ENCODE measurements at regions not wholly inside any gene's neighbourhood (a gene's known extent, or its start where the extent isn't known, plus 50 kb on each side); places are given as distances from the start of the nearest gene placed in this dataset.

GRCh38 chr3:86282106-86282787, 708.7 kb downstream of the VGLL3 start:
- DNase-seq (ENCODE audit: low spot score), result no peak

GRCh38 chr3:86269364-86270155, 721.4 kb downstream of the VGLL3 start:
- no peak for DNase-seq (ENCODE audit: low spot score)

GRCh38 chr3:86257955-86258641, 732.9 kb downstream of the VGLL3 start:
- DNase-seq (ENCODE audit: low spot score), result no peak

GRCh38 chr3:86254480-86254879, 736.5 kb downstream of the VGLL3 start:
- DNase-seq (ENCODE audit: low spot score), result no peak

- DNase-seq (ENCODE audit: low spot score), result no peak
These were observed 739.2 kb downstream of the VGLL3 start for GRCh38 chr3:86251781-86252180.

GRCh38 chr3:86249833-86250232, 741.1 kb downstream of the VGLL3 start:
- DNase-seq (ENCODE audit: low spot score), result no peak

- DNase-seq (ENCODE audit: low spot score), result no peak
These were observed 745.6 kb downstream of the VGLL3 start for GRCh38 chr3:86245360-86245759.

- DNase-seq (ENCODE audit: low spot score), result no peak
These were observed 746.0 kb downstream of the VGLL3 start for GRCh38 chr3:86244905-86245304.

- no peak for DNase-seq (ENCODE audit: low spot score)
These were observed 751.0 kb downstream of the VGLL3 start for GRCh38 chr3:86239946-86240345.

- no peak for DNase-seq (ENCODE audit: low spot score)
These were observed 756.3 kb downstream of the VGLL3 start for GRCh38 chr3:86234506-86235254.

- no peak for DNase-seq (ENCODE audit: low spot score)
These were observed 760.2 kb downstream of the VGLL3 start for GRCh38 chr3:86230762-86231161.

GRCh38 chr3:86229775-86230094, 761.2 kb downstream of the VGLL3 start:
- no peak for DNase-seq (ENCODE audit: low spot score)

- no peak for DNase-seq (ENCODE audit: low spot score)
These were observed 761.7 kb downstream of the VGLL3 start for GRCh38 chr3:86229086-86229774.

- no peak for DNase-seq (ENCODE audit: low spot score)
These were observed 762.8 kb downstream of the VGLL3 start for GRCh38 chr3:86228101-86228500.

- DNase-seq (ENCODE audit: low spot score), result no peak
These were observed 765.5 kb downstream of the VGLL3 start for GRCh38 chr3:86225461-86225860.

GRCh38 chr3:86221601-86222000, 769.3 kb downstream of the VGLL3 start:
- DNase-seq (ENCODE audit: low spot score), result no peak

GRCh38 chr3:86208772-86209171, 782.2 kb downstream of the VGLL3 start:
- no peak for DNase-seq (ENCODE audit: low spot score)

GRCh38 chr3:86182606-86183005, 808.3 kb downstream of the VGLL3 start:
- no peak for DNase-seq (ENCODE audit: low spot score)

GRCh38 chr3:86180696-86181095, 810.3 kb downstream of the VGLL3 start:
- DNase-seq (ENCODE audit: low spot score), result no peak

- DNase-seq (ENCODE audit: low spot score), result no peak
These were observed 812.9 kb downstream of the VGLL3 start for GRCh38 chr3:86178095-86178494.

- no peak for DNase-seq (ENCODE audit: low spot score)
These were observed 814.5 kb downstream of the VGLL3 start for GRCh38 chr3:86176445-86176784.
